GM19324 (cell line): ENCODE measurements at regions not wholly inside any gene's neighbourhood (a gene's known extent, or its start where the extent isn't known, plus 50 kb on each side); places are given as distances from the start of the nearest gene placed in this dataset.
"Not testable (repeated sequence)": the region's sequence is repeated elsewhere in the genome, so short reads cannot be mapped to it uniquely, and the experiment has no call there.

Experiments used
- ATAC-seq: cut with Tn5 transposase; IDR thresholded peaks from one replicate; pipeline ENCODE4 v1.9.1; 2021; ENCODE audit warnings: mild to moderate bottlenecking, moderate library complexity; ENCODE audit not compliant: unreplicated experiment, low FRiP score

DNA sequence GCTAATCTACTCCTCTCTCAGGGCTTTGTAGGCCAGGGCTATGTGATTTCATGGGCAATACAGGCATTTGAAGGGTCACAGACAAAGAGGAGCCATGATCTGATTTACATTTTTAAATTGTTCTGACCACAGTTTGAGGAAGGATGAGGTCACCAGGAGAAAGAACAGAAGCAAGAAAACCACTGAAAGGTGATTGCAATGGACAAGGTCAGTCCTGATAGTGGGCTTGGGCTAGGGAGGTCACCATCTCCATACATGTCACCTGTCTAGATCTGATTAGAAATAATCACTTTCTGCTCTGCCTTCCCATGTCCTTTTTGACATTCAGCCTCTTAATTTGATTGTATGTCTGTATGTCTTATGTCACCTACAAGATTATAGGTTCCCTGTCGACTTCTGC, 248.9 kb upstream of the CWC22 start:
- no peak for ATAC-seq

DNA sequence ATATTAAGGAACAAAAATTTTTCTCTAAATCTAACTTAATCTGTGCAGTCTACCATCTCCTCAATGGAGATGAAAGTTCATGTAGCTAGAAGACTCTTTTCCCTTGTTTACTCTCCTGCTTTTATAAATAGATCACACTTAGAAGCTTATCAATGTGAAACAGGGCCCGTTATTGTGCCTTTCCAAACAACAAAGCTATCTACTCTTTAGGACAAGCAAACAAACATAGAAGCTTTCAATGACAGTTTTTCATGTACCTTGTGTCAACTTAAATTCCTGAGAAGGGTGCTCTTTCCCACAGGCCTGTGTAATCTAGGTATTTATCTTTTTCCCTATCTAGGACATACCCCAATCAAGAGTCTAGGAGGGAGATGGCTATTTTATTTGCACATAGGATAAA, 247.8 kb upstream of the CWC22 start:
- no peak for ATAC-seq

DNA sequence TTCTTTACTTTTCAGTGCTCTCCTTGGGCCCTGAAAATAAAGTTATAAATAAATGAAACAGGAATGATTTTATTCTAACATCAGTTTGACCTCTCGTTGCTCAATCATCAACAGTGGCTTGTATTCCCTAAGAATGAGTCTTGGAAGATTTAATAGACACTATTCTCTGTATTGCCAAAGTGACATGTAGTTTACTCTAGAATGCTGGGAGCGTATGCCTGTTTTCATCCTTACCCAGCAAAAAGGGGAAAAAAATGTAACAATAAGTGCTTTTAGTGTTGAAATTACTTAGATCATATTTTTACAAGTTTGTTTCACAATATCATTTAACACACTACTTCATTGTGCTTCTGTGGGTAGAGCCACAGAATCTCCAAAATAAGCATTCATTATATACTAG, 240.6 kb upstream of the CWC22 start:
- no peak for ATAC-seq

DNA sequence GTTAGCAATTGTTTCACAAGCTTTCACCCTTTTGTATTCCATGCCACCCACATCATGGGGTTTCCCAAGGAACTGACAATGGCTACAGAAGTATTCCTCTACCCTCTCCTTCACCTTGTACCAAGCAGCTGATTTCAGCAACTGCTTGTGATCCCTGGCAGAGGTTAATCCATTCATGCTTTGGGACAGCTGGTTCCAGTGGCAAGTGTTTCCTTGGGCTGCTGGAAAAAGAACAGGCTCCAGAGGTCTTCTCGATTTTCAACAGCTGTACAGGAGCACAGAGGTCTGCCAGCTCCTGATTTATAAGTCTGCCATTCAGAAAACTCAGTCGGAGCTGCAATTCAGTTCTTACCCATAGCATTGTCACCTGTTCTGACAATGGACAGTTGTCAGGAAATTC, 239.2 kb upstream of the CWC22 start:
- ATAC-seq = no peak

DNA sequence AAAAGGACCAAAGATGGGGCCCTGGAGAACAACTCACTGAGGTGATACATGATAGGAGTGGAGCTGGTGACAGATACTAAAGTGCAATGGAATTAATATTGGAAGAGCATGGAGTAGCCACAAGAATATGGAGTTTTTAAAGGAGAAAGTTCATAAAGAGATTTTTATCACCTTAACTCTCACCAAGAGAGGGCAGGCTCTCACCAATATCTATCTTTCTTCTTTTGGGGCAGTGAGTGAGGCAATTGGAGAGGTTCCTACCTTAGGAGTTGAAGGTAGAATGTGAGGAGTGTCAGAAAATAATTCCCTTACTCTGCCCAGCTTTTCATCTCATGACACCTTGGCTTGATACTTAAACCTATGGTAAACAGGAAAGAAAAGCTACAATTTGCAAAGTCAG, 233.7 kb upstream of the CWC22 start:
- no peak for ATAC-seq

DNA sequence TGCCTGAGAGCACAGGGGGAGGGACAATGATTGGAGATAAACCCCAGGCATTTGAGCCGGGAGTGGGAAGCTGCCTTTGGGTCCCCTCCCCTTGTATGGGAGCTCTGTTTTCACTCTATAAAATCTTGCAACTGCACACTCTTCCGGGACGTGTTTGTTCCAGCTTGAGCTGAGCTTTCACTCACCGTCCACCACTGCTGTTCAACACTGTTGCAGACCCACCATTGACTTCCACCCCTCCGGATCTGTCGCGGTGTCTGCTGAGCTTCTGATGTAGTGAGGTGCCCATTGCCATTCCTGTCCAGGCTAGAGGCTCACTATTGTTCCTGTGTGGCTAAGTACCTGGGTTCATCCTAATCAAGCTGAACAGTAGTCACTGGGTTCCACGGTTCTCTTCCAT, 231.6 kb upstream of the CWC22 start:
- ATAC-seq = no peak

DNA sequence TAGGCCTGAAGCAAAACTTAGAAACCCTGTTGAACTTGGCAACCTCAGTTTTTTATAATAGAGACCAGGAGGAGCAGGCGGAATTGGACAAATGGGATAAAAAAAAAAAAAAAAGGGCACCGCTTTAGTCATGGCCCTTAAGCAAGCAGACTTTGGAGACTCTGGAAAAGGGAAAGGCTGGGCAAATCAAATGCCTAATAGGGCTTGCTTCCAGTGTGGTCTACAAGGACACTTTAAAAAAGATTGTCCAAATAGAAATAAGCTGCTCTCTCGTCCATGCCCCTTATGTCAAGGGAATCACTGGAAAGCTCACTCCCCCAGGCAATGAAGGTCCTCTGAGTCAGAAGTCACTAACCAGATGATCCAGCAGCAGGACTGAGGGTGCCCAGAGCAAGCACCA, 229.0 kb upstream of the CWC22 start:
- not testable (repeated sequence) for ATAC-seq

DNA sequence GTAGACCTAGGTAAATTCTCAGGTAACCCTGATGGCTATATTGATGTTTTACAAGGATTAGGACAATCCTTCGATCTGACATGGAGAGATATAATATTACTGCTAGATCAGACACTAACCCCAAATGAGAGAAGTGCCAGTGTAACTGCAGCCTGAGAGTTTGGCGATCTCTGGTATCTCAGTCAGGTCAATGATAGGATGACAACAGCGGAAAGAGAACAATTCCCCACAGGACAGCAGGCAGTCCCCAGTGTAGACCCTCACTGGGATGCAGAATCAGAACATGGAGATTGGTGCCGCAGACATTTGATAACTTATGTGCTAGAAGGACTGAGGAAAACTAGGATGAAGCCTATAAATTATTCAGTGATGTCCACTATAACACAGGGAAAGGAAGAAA, 228.4 kb upstream of the CWC22 start:
- ATAC-seq = not testable (repeated sequence)

DNA sequence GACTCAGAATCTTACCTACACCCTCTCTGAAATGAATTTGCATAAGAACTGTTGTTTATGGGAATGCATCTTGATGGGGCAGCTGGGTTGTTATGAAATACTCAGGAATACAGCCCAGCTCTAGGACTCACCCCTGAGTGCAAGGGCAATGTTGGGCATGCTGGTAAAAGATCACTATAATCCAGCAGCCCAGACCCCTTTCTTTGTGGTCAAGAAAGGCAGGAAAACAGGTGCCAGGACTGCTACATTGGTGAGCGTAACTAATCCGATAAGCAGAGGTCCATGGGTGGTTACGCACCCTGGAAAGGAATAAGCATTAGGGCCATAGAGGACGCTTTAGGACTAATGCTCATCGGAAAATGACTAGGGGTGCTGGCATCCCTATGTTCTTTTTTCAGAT, 227.9 kb upstream of the CWC22 start:
- ATAC-seq = not testable (repeated sequence)

DNA sequence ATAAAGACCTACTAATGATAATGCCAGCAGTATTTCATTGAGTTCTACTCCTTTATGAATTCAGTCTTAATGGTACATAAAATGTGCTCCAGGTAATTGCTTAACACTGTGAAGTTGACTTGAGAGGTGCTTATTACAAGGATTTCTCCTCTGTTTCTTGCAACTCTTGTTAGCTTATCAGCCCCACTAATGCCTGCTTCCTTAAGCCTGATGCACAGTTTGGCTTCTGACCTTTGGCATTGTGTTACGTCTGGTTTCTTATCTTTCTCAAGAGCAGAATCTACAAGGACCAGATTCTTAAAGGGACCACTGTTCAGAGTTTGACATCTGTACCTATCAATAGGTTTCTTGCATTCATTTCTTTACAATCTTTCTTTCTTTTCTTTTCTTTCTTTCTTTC, 223.9 kb upstream of the CWC22 start:
- no peak for ATAC-seq

DNA sequence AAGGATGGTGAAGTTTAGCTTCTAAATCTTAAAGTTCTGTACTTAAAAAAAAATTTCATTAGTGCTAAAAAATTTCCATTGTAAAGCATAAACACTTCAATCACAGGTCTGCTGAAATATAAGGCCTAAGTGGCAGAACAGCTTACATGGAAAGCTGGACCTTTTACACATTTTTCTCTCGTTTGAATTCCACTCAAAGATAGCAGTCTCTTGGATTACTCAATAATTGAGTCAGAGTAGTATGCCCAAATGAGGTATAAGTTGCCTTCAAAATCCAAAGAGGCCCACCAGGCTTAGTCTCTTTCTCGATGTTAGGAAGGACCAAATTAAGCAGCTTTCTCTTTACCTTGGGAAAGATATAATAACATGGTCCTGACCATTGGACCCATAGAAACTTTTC, 220.4 kb upstream of the CWC22 start:
- no peak for ATAC-seq

DNA sequence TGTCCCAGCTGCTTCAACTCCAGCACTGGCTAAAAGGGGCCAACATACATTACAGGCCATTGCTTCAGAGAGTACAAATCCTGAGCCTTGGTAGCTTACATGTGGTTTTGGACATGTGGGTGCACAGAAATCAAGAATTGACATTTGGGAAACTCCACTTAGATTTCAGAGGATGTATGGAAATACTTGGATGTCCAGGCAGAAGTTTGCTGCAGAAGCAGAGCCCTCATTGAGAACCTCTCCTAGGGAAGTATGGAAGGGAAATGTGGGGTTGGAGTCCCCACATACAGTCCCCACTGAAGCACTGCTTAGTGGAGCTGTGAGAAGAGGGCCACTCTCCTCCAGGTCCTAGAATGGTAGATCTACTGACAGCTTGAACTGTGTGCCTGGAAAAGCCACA, 218.0 kb upstream of the CWC22 start:
- no peak for ATAC-seq

DNA sequence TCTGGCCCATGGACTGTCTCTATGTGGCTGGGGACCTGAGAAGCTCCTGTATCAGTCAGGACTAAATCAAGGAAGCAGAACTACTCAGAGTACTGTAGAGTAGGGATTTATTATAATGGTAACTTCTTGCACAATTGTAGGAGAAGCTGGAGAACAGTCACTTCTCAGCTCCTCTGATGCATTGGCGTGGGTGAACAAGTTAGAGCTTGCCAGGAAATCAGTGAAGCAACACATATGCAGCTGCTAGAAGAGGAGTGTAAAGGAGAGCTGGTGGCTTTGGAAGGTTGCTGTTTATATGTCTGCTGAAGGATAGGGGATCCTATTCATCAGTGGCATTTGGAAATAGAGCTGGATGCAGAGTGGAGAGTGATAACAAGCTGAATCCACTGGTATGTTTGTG, 215.5 kb upstream of the CWC22 start:
- ATAC-seq = no peak

DNA sequence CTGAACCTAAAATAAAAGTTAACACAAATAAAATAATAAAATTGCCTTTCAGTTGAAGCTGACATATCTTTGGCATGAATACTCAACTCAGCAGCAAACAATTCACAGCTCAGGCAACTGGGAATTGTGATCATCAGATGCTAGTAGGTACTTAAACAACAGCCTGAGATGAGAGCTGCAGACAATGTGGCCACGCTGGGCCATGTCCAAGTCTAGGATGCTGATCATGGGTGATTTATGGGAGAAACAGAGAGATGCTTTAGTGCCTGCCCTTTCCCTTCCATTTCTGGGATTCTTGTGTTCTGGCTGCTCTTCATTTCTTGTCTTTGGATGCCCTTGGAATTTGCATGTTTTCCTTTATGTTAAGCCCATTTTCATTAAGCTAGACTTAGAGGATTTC, 212.4 kb upstream of the CWC22 start:
- no peak for ATAC-seq

DNA sequence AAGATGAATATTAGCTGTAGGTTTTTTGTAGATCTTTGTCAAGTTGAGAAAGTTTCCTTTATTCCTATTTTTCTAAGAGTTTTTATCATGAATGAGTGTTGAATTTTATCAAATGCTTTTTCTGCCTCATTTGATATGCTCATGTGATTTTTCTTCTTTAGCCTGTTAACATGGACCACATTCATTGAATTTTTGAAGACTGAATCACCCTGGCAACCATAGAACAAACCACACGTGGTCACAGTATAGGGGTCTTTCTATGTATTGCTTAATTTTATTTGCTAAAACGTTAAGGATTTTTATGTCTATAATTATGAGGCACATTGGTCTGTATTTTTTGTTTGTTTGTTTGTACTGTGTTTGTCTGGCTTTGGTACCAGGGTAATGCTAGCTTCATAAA, 201.7 kb upstream of the CWC22 start:
- no peak for ATAC-seq

DNA sequence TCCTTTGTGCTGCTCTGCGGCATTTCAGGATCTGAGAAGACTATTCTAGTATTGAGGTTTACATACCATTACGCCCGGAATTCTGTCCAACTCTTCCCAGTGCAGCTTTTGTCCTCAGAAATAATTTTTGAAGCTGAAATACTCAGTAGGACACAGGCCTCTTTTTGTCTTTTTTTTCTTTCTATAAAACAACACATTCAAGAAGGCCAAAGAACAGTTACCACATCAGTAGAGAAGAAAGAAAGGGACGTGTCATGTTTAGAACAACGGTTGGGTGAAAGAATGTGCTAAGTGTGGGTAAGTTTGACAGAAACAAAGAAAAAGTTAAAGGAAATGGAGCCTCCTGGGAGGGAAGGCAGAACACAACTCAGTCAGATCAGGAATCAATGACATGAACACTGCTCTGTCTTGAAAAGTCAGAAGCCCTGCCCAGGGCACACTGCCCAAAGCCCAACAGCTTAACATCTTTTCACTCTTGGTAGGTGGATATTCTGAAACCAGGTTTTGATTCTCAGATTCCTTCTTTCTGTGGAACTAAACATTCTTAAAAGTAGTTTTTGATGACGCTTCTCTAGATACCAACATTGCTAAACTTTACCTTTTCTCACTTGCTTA, 198.6 kb upstream of the CWC22 start:
- no peak for ATAC-seq

DNA sequence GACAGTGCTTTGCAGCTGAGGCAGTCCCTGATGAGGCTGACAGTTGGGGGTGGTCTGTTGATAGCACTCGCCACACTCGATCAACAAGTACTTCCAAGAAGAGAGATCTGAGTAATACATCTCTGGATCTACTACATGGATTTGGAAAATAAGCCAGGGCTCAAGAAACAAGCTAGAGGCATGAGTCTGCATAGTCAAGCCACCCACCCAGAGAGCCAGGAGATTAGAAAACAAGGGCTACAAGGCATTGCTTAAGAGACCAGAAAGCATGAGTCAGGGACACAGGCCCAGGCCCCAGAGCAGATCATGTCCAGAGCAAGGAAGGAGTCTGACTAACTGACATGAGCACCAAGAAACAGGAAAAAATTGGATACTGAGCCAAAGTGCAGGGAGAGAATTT, 196.9 kb upstream of the CWC22 start:
- no peak for ATAC-seq

DNA sequence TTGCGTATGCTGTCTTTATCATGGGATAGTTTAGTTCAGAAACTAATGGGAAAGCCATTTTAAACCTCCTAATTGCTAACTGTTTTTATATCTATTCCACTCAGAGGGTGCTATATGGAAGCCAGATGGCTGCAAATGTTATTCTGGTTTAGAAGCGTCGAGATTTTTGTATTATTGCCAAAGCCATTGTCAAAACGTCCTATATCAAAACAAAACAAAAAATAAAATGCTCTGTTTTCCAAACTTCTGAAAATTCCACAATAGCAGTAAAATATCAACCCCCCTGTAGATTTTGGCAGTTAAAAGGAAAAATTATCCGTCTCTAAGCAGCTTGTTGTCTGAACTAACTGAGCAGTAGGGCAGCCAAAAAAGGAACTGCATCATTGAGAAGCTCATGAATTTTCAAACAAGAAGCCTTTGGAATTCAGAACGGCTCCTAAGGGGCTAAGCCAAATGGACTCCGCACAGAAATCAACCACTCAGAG, 195.4 kb upstream of the CWC22 start:
- no peak for ATAC-seq

DNA sequence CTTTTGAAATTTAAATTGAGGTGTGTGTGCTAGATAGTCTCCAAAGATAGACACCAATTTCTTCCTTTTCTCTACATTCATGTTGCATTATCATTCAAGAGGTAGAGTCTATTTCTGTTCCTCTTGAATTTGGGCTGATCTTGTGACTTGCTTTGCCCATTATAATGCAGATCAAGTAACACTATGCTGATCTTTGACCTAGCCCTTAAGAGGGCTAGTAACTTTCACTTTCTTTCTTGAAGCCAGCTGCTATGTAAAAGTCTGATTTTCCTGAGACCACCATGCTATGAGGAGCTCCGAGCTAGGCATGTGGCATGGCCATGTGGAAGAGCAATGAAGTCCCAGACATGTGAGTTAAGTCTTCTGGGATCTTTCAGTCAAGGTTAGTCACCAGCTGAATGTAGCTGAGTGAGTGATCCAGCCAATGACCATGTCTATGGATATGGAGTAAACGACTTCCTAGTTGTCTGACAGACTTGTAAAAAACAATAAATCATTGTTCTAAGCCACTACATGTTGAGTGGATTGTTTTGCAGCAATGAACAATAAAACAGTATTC, 189.4 kb upstream of the CWC22 start:
- no peak for ATAC-seq

DNA sequence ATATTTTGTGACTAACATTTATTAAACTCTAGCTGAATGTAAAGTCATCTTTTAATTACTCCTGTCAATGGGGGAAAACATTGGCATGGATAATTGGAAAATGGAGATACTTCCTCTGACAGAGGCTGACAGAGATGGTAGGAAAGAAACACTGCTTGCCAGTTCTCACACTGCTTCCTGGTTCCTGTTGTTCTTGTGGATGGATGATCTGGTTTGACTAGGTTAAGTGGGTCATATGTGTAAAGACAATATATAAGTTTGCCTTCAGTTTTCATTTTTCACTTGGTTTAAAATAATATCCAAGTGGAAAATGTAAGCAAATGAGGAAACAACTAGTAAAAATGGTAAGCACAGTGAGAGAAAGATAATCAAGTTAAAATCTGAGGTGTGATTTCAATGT, 188.8 kb upstream of the CWC22 start:
- no peak for ATAC-seq

DNA sequence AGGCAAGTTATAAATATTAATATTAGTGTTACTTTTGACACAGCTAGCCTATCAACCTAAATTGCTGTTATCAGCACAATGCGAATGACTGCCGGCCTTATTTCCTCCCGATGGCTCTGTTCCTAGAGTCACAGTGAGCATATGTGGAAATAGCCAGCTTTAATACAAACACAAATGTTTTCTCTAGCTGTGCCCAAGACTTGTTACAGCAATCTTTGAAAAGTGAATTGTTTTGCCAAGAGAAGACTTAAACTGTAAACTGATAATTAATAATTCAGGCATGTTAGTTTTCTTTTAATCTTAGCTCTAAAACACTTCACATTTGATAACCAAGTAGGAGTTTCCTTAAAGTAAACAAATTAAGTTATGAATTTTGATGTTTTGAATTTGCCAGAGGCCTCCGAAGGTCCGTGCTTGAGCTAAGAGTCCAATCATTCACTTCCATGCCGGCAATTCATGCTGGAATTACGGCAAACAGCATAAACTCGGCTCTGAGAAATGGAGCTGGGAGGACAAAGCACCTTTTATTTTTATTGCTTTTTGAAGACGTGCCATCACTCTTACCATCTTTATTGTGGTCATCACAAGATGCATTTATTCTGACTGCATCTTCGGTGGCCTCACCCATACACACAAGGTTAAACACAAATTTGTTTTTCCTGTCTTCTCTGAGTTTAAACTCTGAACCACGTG, 184.5 kb upstream of the CWC22 start:
- no peak for ATAC-seq

DNA sequence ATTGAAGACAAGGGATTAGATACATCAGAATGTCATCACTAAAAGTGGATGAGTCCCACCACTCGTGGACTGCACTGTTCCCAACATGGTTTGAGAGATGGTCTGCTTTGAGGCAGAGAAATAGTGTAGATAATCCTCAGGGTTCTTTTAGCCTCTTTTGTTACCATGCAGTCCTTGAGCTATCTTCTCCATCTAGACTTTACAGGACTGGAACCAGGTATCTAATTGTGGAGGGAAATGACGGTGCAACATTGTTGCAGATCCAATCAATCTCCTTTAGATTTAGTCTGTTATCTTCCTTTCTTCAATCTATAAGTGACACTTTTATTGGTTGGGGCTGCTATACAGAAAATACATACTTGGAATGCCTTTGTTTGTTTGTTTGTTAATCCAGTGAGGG, 183.8 kb upstream of the CWC22 start:
- no peak for ATAC-seq
